ENCODE measurements at regions not wholly inside any gene's neighbourhood (a gene's known extent, or its start where the extent isn't known, plus 50 kb on each side); places are given as distances from the start of the nearest gene placed in this dataset.

DNA sequence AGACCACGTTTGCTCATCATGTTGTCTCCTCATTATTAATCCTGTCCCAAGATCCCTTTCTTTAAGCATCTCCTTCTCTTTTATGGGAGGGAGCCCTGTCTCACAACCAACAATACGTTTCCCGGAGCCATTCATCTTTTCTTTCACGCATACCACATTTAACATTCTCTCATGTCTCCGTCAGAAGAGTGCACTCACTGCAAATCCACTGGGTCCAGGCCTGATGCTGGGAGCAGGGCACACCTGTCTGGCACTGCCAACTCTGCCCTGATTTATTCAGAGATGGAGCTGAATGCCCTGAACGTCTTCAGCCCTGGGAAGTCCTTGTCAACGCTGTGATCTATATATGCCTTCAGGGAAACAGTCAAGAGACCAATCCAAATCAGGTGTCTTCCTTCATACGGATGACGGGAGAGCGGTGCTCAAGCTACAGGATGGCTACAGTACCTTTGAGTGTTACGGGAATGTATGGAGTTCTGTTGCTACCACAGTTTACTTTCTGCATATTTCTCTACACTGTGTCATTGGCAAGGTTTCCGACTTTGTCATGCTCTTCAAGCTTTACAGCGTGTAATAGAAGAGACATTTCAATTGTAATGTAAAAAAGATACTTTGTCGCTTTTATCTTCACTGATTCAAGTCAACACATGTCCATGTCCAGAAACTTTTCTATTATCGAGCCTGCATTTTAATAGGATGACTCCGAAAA is 140.4 kb upstream of the SLITRK2 start:
- FAIRE-seq, result no peak
- H3K36me3 ChIP-seq (ENCODE audit: control insufficient read depth in 2 of 3, insufficient read depth in 3 of 3, low read length in 3 of 3), result no peaks in the 10 kb centered on the region
- no peak overlapping the region for H3K4me3 ChIP-seq (ENCODE audit: low read length in 3 of 3)
- intact Hi-C loops (cut with DNase I), result no loop called here
- H3K9ac ChIP-seq (ENCODE audit: low read length in 3 of 3), result no peak overlapping the region
- no peak for DNase-seq
- no peaks in the 10 kb centered on the region for H3K9me3 ChIP-seq (ENCODE audit: control insufficient read depth in 2 of 3, insufficient read depth in 1 of 3, low read length in 3 of 3)
- no peaks in the 10 kb centered on the region for H3K27me3 ChIP-seq (ENCODE audit: control insufficient read depth, insufficient read depth, low read length)
- TF ChIP-seq, protein P1, sequence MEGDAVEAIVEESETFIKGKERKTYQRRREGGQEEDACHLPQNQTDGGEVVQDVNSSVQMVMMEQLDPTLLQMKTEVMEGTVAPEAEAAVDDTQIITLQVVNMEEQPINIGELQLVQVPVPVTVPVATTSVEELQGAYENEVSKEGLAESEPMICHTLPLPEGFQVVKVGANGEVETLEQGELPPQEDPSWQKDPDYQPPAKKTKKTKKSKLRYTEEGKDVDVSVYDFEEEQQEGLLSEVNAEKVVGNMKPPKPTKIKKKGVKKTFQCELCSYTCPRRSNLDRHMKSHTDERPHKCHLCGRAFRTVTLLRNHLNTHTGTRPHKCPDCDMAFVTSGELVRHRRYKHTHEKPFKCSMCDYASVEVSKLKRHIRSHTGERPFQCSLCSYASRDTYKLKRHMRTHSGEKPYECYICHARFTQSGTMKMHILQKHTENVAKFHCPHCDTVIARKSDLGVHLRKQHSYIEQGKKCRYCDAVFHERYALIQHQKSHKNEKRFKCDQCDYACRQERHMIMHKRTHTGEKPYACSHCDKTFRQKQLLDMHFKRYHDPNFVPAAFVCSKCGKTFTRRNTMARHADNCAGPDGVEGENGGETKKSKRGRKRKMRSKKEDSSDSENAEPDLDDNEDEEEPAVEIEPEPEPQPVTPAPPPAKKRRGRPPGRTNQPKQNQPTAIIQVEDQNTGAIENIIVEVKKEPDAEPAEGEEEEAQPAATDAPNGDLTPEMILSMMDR (IDR thresholded peaks at IDR 0.05; ENCODE audit: borderline replicate concordance, extremely low read depth, insufficient read depth), result no peak
- no peaks in the 10 kb centered on the region for H3K4me1 ChIP-seq (ENCODE audit: control insufficient read depth in 2 of 3, insufficient read depth in 2 of 3, low read depth in 1 of 3, low read length in 3 of 3)
- no peak overlapping the region for H3K27ac ChIP-seq (ENCODE audit: low read depth in 2 of 2, low read length in 2 of 2)

DNA sequence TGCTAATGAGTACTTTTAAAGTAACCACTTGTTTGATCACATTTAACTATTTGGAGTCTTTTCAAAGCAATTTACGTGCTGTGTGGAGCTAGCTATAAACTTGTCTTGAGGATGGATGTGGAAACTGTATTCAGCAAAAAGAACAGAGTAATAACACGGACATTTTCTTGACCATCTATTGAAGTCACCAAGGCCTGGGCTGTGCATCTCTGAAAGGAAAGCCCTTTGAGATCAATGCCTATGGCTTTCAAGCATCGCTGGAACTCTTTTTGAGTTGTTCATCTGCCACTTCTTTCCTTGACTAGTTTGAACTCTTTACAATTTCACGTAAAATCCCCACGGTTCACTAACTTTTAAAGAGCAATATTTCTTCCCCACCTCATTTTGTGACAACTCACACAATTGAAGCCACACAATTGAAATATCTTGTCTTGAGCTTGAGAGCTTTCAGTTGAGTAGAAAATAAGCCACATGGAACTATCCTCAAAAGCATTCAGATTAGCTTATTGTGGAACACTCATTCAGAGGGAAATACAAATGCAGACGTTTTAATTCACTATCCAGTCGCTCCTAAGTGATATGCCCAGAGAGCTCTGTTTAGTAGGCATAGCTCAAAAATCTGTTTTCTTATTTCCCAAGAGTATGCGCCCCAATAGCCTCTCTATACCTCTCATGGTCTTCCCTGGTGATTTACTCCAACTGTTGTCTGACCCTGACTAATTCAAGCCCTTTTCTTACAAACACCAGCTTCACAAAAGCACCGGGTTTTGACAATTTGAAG is 134.9 kb upstream of the SLITRK2 start:
- intact Hi-C loops (cut with DNase I), result no loop called here
- Histone ChIP-seq H3K4me1 (ENCODE audit: control insufficient read depth in 2 of 3, insufficient read depth in 2 of 3, low read depth in 1 of 3, low read length in 3 of 3) (no peaks in the 10 kb centered on the region), H3K27me3 (ENCODE audit: control insufficient read depth, insufficient read depth, low read length) (no peaks in the 10 kb centered on the region), H3K9me3 (ENCODE audit: control insufficient read depth in 2 of 3, insufficient read depth in 1 of 3, low read length in 3 of 3) (no peaks in the 10 kb centered on the region), H3K9ac (ENCODE audit: low read length in 3 of 3) (no peak overlapping the region), H3K27ac (ENCODE audit: low read depth in 2 of 2, low read length in 2 of 2) (no peak overlapping the region), H3K36me3 (ENCODE audit: control insufficient read depth in 2 of 3, insufficient read depth in 3 of 3, low read length in 3 of 3) (no peaks in the 10 kb centered on the region), H3K4me3 (ENCODE audit: low read length in 3 of 3) (no peak overlapping the region)
- FAIRE-seq, result no peak
- TF ChIP-seq, protein P1 (IDR thresholded peaks at IDR 0.05; ENCODE audit: borderline replicate concordance, extremely low read depth, insufficient read depth), result no peak
- DNase-seq, result no peak

DNA sequence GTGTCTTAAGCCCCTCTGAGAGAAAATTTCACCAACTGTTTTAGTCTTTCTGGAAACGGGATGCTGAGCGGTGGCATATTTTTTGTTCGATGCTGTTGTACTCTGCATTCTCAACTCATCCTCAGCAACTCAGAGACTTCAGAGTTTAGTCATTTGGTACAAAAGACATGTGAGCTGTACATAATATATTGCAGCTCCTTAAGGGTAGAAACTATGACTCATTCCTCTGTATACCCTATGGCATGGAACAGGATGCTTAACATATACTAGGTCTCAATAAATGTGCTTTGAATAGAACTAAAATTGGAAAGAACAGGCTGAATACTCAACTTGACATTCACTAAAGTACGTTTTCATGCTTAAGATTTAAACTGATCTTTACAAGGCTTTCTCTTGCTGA is 130.5 kb upstream of the SLITRK2 start:
- Histone ChIP-seq H3K36me3 (ENCODE audit: control insufficient read depth in 2 of 3, insufficient read depth in 3 of 3, low read length in 3 of 3) (no peaks in the 10 kb centered on the region), H3K9me3 (ENCODE audit: control insufficient read depth in 2 of 3, insufficient read depth in 1 of 3, low read length in 3 of 3) (no peaks in the 10 kb centered on the region), H3K4me3 (ENCODE audit: low read length in 3 of 3) (no peak overlapping the region), H3K27ac (ENCODE audit: low read depth in 2 of 2, low read length in 2 of 2) (no peak overlapping the region), H3K27me3 (ENCODE audit: control insufficient read depth, insufficient read depth, low read length) (no peaks in the 10 kb centered on the region), H3K9ac (ENCODE audit: low read length in 3 of 3) (no peak overlapping the region), H3K4me1 (ENCODE audit: control insufficient read depth in 2 of 3, insufficient read depth in 2 of 3, low read depth in 1 of 3, low read length in 3 of 3) (no peaks in the 10 kb centered on the region)
- TF ChIP-seq, protein P1 (IDR thresholded peaks at IDR 0.05; ENCODE audit: borderline replicate concordance, extremely low read depth, insufficient read depth), result no peak
- intact Hi-C loops (cut with DNase I), result no loop called here
- DNase-seq (no peak), FAIRE-seq (no peak)
